HCT116 (cell line): ENCODE measurements at regions not wholly inside any gene's neighbourhood (a gene's known extent, or its start where the extent isn't known, plus 50 kb on each side); places are given as distances from the start of the nearest gene placed in this dataset.

Experiments
- ATAC-seq: fragments of 200-7000 bp; cut with Tn5 transposase; 2 replicates; pipeline ENCODE4 v1.9.1; 2020; ENCODE audit warnings: mild to moderate bottlenecking, moderate library complexity
- BruUV-seq: library from RNA; stranded (reverse); fragments of 400-500 nt; replicated peaks from 2 replicates; lab custom pipeline; 2021; lab: Mats Ljungman, UMichigan
- CTCF ChIA-PET: fragments of 300-600 bp; sonication (Branson Sonifier 250); formaldehyde crosslinking; loops from one replicate; lab custom pipeline; 2021; ENCODE audit warnings: antibody characterized with exemption; lab: Charles Lee
- POLR2A ChIA-PET: fragments of 300-600, 350-600 bp; sonication (Branson Sonifier 250); formaldehyde crosslinking; loops from one replicate; lab custom pipeline; 2021; ENCODE audit warnings: antibody characterized with exemption; lab: Charles Lee
- RAD21 ChIA-PET, 2 experiments: fragments of 300-600 bp; sonication (Branson Sonifier 250); formaldehyde crosslinking; loops; one replicate each; lab custom pipeline; 2023; ENCODE audit warnings: low total read pairs in 2 of 2; ENCODE audit not compliant: uncharacterized antibody in 2 of 2, unreplicated experiment in 2 of 2, low non-redundant PET in 1 of 2; lab: Charles Lee
- DNase-seq: peaks from one replicate; pipeline ENCODE4 v3.0.0-alpha.2; 2010; ENCODE audit warnings: low read depth, low spot score
- H2AFZ ChIP-seq: fragments of 200-600 bp; shearing (Covaris generic), sonication (generic); 2 replicates; pipeline ENCODE4 v1.6.1; 2017; ENCODE audit warnings: low read depth, mixed run types, mixed read lengths, antibody characterized with exemption, low read length; ENCODE audit not compliant: poor library complexity, severe bottlenecking
- H3K27ac ChIP-seq: 2 replicates; pipeline ENCODE4 v1.5.1; 2012; ENCODE audit warnings: low read depth, low read length
- H3K27me3 ChIP-seq: fragments of 200-600 bp; sonication (generic); 2 replicates; pipeline ENCODE4 v1.6.1; 2016; ENCODE audit warnings: mixed run types, low read length, mixed read lengths; ENCODE audit not compliant: insufficient read depth
- H3K36me3 ChIP-seq, 2 experiments: fragments of 200-500 bp in 1 of 2; fragments of 200-600 bp in 1 of 2; sonication (Bioruptor generic) in 1 of 2; sonication (generic) in 1 of 2; 2 replicates each; pipeline versions ENCODE4 v1.5.1 to v1.6.1; 2014 to 2016; ENCODE audit warnings: low read length in 2 of 2, inconsistent platforms in 1 of 2, mixed read lengths in 1 of 2, mixed run types in 1 of 2; ENCODE audit not compliant: insufficient read depth in 2 of 2, control insufficient read depth in 1 of 2
- H3K4me1 ChIP-seq, 2 experiments: fragments of 200-600 bp in 1 of 2; sonication (generic) in 1 of 2; 2 replicates each; pipeline versions ENCODE4 v1.5.1 to v1.6.1; 2012 to 2017; ENCODE audit warnings: low read length in 2 of 2, inconsistent platforms in 1 of 2, mild to moderate bottlenecking in 1 of 2, mixed read lengths in 1 of 2, mixed run types in 1 of 2, moderate library complexity in 1 of 2; ENCODE audit not compliant: insufficient read depth in 2 of 2, control insufficient read depth in 1 of 2
- H3K4me2 ChIP-seq: fragments of 200-600 bp; sonication (generic); 2 replicates; pipeline ENCODE4 v1.6.1; 2017; ENCODE audit warnings: mixed run types, low read length, mixed read lengths
- H3K4me3 ChIP-seq, 2 experiments: fragments of 200-600 bp in 1 of 2; sonication (generic) in 1 of 2; replicated peaks in 1 of 2; 2 replicates each; pipeline ENCODE4 v1.5.1; 2011 to 2016; ENCODE audit warnings: low read length in 2 of 2, control low read depth in 1 of 2, low read depth in 1 of 2, mild to moderate bottlenecking in 1 of 2, mixed read lengths in 1 of 2, mixed run types in 1 of 2
- H3K79me2 ChIP-seq: fragments of 200-600 bp; sonication (generic); 2 replicates; pipeline ENCODE4 v1.6.1; 2017; ENCODE audit warnings: mild to moderate bottlenecking, mixed run types, low read length, moderate library complexity, mixed read lengths; ENCODE audit not compliant: insufficient read depth
- H3K9ac ChIP-seq: fragments of 200-600 bp; sonication (generic); 2 replicates; pipeline ENCODE4 v1.6.1; 2016; ENCODE audit warnings: low read length, mixed read lengths
- H3K9me2 ChIP-seq: fragments of 200-600 bp; sonication (generic), shearing (Covaris generic); 2 replicates; pipeline ENCODE4 v1.6.1; 2017; ENCODE audit warnings: mixed run types, mild to moderate bottlenecking, moderate library complexity; ENCODE audit not compliant: insufficient read depth
- H3K9me3 ChIP-seq, 2 experiments: fragments of 200-500 bp in 1 of 2; fragments of 200-600 bp in 1 of 2; sonication (Bioruptor generic) in 1 of 2; sonication (generic) in 1 of 2; 2 replicates each; pipeline ENCODE4 v1.6.1; 2014 to 2017; ENCODE audit warnings: low read length in 2 of 2, mixed read lengths in 2 of 2, inconsistent platforms in 1 of 2, low read depth in 1 of 2, mild to moderate bottlenecking in 1 of 2, mixed run types in 1 of 2, moderate library complexity in 1 of 2; ENCODE audit not compliant: control insufficient read depth in 1 of 2, insufficient read depth in 1 of 2
- H4K20me1 ChIP-seq: fragments of 200-600 bp; sonication (generic), shearing (Covaris generic); 2 replicates; pipeline ENCODE4 v1.6.1; 2017; ENCODE audit warnings: mixed run types, mild to moderate bottlenecking, moderate library complexity; ENCODE audit not compliant: insufficient read depth
- CBX3 ChIP-seq: IDR thresholded peaks from 2 replicates; pipeline ENCODE4 v1.6.1; 2012; ENCODE audit warnings: low read depth
- CTCF ChIP-seq, 3 experiments: fragments of 200-600 bp in 1 of 3; sonication (generic) in 1 of 3; IDR thresholded peaks in 2 of 3; conservative IDR thresholded peaks in 1 of 3; 2 replicates each; pipeline ENCODE4 v1.5.1; 2012 to 2017; ENCODE audit warnings: low read depth in 2 of 3, low read length in 2 of 3, antibody characterized with exemption in 1 of 3, borderline replicate concordance in 1 of 3, control low read depth in 1 of 3, mild to moderate bottlenecking in 1 of 3, mixed read lengths in 1 of 3, mixed run types in 1 of 3, moderate library complexity in 1 of 3; ENCODE audit not compliant: insufficient read depth in 1 of 3
- EGR1 ChIP-seq: IDR thresholded peaks from 2 replicates; pipeline ENCODE4 v1.6.1; 2012; ENCODE audit warnings: low read depth
- ELF1 ChIP-seq: IDR thresholded peaks from 2 replicates; pipeline ENCODE4 v1.6.1; 2012; ENCODE audit warnings: low read depth, borderline replicate concordance
- FOSL1 ChIP-seq: IDR thresholded peaks from 2 replicates; pipeline ENCODE4 v1.6.1; 2012; ENCODE audit warnings: low read depth
- POLR2A ChIP-seq: IDR thresholded peaks from 2 replicates; pipeline ENCODE4 v1.7.0; 2011; ENCODE audit warnings: borderline replicate concordance; ENCODE audit not compliant: insufficient read depth, insufficient read length; ENCODE audit errors: extremely low read depth
- POLR2AphosphoS5 ChIP-seq: IDR thresholded peaks from 2 replicates; pipeline ENCODE4 v1.6.1; 2011; ENCODE audit warnings: mild to moderate bottlenecking, low read depth, low read length, moderate library complexity
- RAD21 ChIP-seq: IDR thresholded peaks from 2 replicates; pipeline ENCODE4 v1.6.1; 2012; ENCODE audit warnings: low read depth, mild to moderate bottlenecking
- REST ChIP-seq: IDR thresholded peaks from 2 replicates; pipeline ENCODE4 v1.6.1; 2012; ENCODE audit warnings: low read depth
- SIN3A ChIP-seq: IDR thresholded peaks from 2 replicates; pipeline ENCODE4 v1.6.1; 2012; ENCODE audit warnings: low read depth
- SP1 ChIP-seq: IDR thresholded peaks from 2 replicates; pipeline ENCODE4 v1.6.1; 2012; ENCODE audit warnings: low read depth
- YY1 ChIP-seq: IDR thresholded peaks from 2 replicates; pipeline ENCODE4 v1.6.1; 2011; ENCODE audit warnings: low read length, low read depth, moderate library complexity, mild to moderate bottlenecking; ENCODE audit not compliant: insufficient replicate concordance; ENCODE audit errors: extremely low read depth
- ZBTB33 ChIP-seq: IDR thresholded peaks from 2 replicates; pipeline ENCODE4 v1.6.1; 2011; ENCODE audit warnings: mild to moderate bottlenecking, low read length, moderate library complexity; ENCODE audit not compliant: insufficient replicate concordance; ENCODE audit errors: extremely low read depth
- ZNF274 ChIP-seq: fragments of 200-500 bp; sonication (Bioruptor generic); IDR thresholded peaks from 2 replicates; pipeline ENCODE4 v1.6.1; 2014; ENCODE audit warnings: mild to moderate bottlenecking, low read depth, low read length, inconsistent platforms
- intact Hi-C: fragments of 100-400 bp; cut with micrococcal nuclease; formaldehyde crosslinking; loops from 2 replicates; pipeline ENCODE4 v1.10.0; 2022

GRCh38 chr5:163995206-163995605 is 489.8 kb downstream of the MAT2B start (continued):
- TF ChIP-seq REST (no peak), SP1 (no peak)

- POLR2A ChIA-PET, result no interaction called here
- CTCF ChIA-PET, result no interaction called here
- TF ChIP-seq POLR2A, result no peak
- no peak for TF ChIP-seq REST
- TF ChIP-seq RAD21, result no peak
- TF ChIP-seq ZNF274, result no peak
- no peak for TF ChIP-seq CBX3
- no peak for TF ChIP-seq ZBTB33
- no peak for TF ChIP-seq EGR1
- no peak for TF ChIP-seq SP1
- TF ChIP-seq SIN3A, result no peak
- no peak for TF ChIP-seq ELF1
- TF ChIP-seq CTCF (IDR thresholded peaks at IDR 0.05 in 2 of 3, conservative IDR thresholded peaks at IDR 0.05 in 1 of 3; ENCODE audit: borderline replicate concordance in 1 of 3, insufficient read depth in 1 of 3, low read depth in 2 of 3, low read length in 2 of 3), result no peak
- TF ChIP-seq YY1, result no peak
- no peak for TF ChIP-seq POLR2AphosphoS5
- TF ChIP-seq FOSL1, result no peak
These were observed 492.5 kb downstream of the MAT2B start for GRCh38 chr5:163997965-163998364.

More at GRCh38 chr5:163997965-163998364, 492.5 kb downstream of the MAT2B start:
- Histone ChIP-seq H2AFZ (no peak overlapping the region), H3K9me3 (peaks cover 0 to 7% of the 10 kb centered on the region in 2 experiments; a peak in 3 of 4 replicates), H3K4me3 (no peak overlapping the region), H3K36me3 (no peaks in the 10 kb centered on the region), H3K9me2 (no peaks in the 10 kb centered on the region), H3K4me1 (no peaks in the 10 kb centered on the region), H3K4me2 (no peak overlapping the region), H3K27me3 (no peaks in the 10 kb centered on the region), H3K79me2 (no peaks in the 10 kb centered on the region), H3K9ac (no peak overlapping the region), H4K20me1 (no peaks in the 10 kb centered on the region), H3K27ac (no peak overlapping the region)
- no TSS peak for BruUV-seq
- intact Hi-C loops, result no loop called here
- ATAC-seq (no peak), DNase-seq (no peak)
- RAD21 ChIA-PET, result no interaction called here
